ENCODE measurements at regions not wholly inside any gene's neighbourhood (a gene's known extent, or its start where the extent isn't known, plus 50 kb on each side); places are given as distances from the start of the nearest gene placed in this dataset.

GRCh38 chr1:199936441-199936840, 91.1 kb upstream of the NR5A2 start:
- no peak overlapping the region for H3K27ac ChIP-seq
- no peak for DNase-seq
- TF ChIP-seq, protein P1, sequence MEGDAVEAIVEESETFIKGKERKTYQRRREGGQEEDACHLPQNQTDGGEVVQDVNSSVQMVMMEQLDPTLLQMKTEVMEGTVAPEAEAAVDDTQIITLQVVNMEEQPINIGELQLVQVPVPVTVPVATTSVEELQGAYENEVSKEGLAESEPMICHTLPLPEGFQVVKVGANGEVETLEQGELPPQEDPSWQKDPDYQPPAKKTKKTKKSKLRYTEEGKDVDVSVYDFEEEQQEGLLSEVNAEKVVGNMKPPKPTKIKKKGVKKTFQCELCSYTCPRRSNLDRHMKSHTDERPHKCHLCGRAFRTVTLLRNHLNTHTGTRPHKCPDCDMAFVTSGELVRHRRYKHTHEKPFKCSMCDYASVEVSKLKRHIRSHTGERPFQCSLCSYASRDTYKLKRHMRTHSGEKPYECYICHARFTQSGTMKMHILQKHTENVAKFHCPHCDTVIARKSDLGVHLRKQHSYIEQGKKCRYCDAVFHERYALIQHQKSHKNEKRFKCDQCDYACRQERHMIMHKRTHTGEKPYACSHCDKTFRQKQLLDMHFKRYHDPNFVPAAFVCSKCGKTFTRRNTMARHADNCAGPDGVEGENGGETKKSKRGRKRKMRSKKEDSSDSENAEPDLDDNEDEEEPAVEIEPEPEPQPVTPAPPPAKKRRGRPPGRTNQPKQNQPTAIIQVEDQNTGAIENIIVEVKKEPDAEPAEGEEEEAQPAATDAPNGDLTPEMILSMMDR (IDR thresholded peaks at IDR 0.05), result no peak
- no peaks in the 10 kb centered on the region for H3K27me3 ChIP-seq
- no peak overlapping the region for H3K4me3 ChIP-seq
- H3K36me3 ChIP-seq, result no peaks in the 10 kb centered on the region
- no peaks in the 10 kb centered on the region for H3K9me3 ChIP-seq
- intact Hi-C loops (cut with DNase I), result no loop called here
- no peak overlapping the region for H3K9ac ChIP-seq (ENCODE audit: low read depth in 2 of 2, low read length in 2 of 2)
- H3K4me1 ChIP-seq, result no peaks in the 10 kb centered on the region

GRCh38 chr1:199937161-199937560, 90.3 kb upstream of the NR5A2 start:
- H3K9me3 ChIP-seq, result no peaks in the 10 kb centered on the region
- TF ChIP-seq, protein P1 (IDR thresholded peaks at IDR 0.05), result no peak
- no peaks in the 10 kb centered on the region for H3K36me3 ChIP-seq
- no peaks in the 10 kb centered on the region for H3K27me3 ChIP-seq
- no peak overlapping the region for H3K27ac ChIP-seq
- DNase-seq, result no peak
- H3K9ac ChIP-seq (ENCODE audit: low read depth in 2 of 2, low read length in 2 of 2), result no peak overlapping the region
- H3K4me3 ChIP-seq, result no peak overlapping the region
- intact Hi-C loops (cut with DNase I), result no loop called here
- no peaks in the 10 kb centered on the region for H3K4me1 ChIP-seq

DNA sequence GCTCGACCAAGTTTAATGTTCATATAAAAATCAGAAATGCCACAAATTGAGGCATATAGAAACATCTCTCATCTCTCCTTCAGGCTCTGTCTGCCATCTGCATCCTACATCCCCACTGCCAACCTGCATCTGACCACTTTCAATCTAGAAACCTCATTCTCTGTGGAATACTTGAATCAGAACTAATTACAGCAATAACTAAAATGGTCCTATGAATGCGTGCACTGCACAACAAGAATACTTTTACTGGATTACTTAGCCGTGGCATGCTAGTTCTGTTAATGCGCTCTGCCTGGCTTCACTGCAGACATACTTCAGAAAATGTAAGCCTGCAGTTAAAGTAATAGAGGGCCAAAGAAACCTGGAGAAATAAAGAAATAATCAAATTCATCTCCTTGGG, 89.8 kb upstream of the NR5A2 start:
- Histone ChIP-seq H3K27me3 (no peaks in the 10 kb centered on the region), H3K36me3 (no peaks in the 10 kb centered on the region), H3K27ac (no peak overlapping the region), H3K9me3 (no peaks in the 10 kb centered on the region), H3K4me1 (no peaks in the 10 kb centered on the region), H3K4me3 (no peak overlapping the region), H3K9ac (ENCODE audit: low read depth in 2 of 2, low read length in 2 of 2) (no peak overlapping the region)
- intact Hi-C loops (cut with DNase I), result no loop called here
- TF ChIP-seq, protein P1 (IDR thresholded peaks at IDR 0.05), result no peak
- no peak for DNase-seq

GRCh38 chr1:199944986-199945385, 82.5 kb upstream of the NR5A2 start:
- no peak overlapping the region for H3K27ac ChIP-seq
- intact Hi-C loops (cut with DNase I), result loop anchor here (10.0 kb wide), 1 partner anchor 250 kb away; no protein-coding TSS in a partner anchor
- no peak overlapping the region for H3K9ac ChIP-seq (ENCODE audit: low read depth in 2 of 2, low read length in 2 of 2)

GRCh38 chr1:199945591-199945990, 81.9 kb upstream of the NR5A2 start:
- no peak overlapping the region for H3K9ac ChIP-seq (ENCODE audit: low read depth in 2 of 2, low read length in 2 of 2)
- no peaks in the 10 kb centered on the region for H3K9me3 ChIP-seq
- H3K4me3 ChIP-seq, result no peak overlapping the region
- TF ChIP-seq, protein P1 (IDR thresholded peaks at IDR 0.05), result no peak
- no peak overlapping the region for H3K27ac ChIP-seq
- no peaks in the 10 kb centered on the region for H3K36me3 ChIP-seq
- DNase-seq, result no peak
- no peaks in the 10 kb centered on the region for H3K27me3 ChIP-seq
- intact Hi-C loops (cut with DNase I), result loop anchor here (10.0 kb wide), 1 partner anchor 251 kb away; no protein-coding TSS in a partner anchor
- no peaks in the 10 kb centered on the region for H3K4me1 ChIP-seq

More at GRCh38 chr1:199944986-199945385, 82.5 kb upstream of the NR5A2 start:
- DNase-seq, result no peak
- Histone ChIP-seq H3K9me3 (no peaks in the 10 kb centered on the region), H3K36me3 (no peaks in the 10 kb centered on the region), H3K4me3 (no peak overlapping the region), H3K4me1 (no peaks in the 10 kb centered on the region), H3K27me3 (no peaks in the 10 kb centered on the region)
- TF ChIP-seq, protein P1 (IDR thresholded peaks at IDR 0.05), result no peak

All from colonic mucosa (tissue), 4 donors.